ENCODE measurements at regions not wholly inside any gene's neighbourhood (a gene's known extent, or its start where the extent isn't known, plus 50 kb on each side); places are given as distances from the start of the nearest gene placed in this dataset.

DNA sequence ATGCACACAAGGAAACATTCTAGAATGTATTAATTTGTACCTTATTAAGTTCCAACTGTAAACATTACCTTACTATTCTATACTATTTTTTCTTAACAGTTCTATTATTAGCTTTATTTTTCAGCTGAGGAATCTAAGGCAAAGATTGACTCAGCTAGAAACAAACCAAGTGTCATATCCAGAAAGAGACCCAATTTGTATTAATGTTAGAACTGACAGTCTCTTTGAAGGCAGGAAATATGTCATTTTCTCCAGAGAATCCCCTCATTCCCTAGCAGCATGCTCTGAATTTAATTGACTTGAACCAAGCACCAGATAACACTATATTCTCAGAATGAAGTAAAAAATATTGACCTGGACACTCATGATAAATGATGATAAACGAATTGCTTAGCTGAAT, 81.4 kb upstream of the PLPPR5 start:
- H3K27ac ChIP-seq (ENCODE audit: insufficient read length, low read depth, low read length) = no peak overlapping the region
- H3K56ac ChIP-seq (ENCODE audit: insufficient read length, low read depth, low read length) = no peak overlapping the region
- H4K8ac ChIP-seq (replicated peaks; ENCODE audit: insufficient read length, low read depth, low read length) = no peak overlapping the region
- no peak overlapping the region for H2BK5ac ChIP-seq (ENCODE audit: insufficient read length, low read length)
- H3K27ac Mint-ChIP-seq = no peak overlapping the region
- TF ChIP-seq, protein P1, sequence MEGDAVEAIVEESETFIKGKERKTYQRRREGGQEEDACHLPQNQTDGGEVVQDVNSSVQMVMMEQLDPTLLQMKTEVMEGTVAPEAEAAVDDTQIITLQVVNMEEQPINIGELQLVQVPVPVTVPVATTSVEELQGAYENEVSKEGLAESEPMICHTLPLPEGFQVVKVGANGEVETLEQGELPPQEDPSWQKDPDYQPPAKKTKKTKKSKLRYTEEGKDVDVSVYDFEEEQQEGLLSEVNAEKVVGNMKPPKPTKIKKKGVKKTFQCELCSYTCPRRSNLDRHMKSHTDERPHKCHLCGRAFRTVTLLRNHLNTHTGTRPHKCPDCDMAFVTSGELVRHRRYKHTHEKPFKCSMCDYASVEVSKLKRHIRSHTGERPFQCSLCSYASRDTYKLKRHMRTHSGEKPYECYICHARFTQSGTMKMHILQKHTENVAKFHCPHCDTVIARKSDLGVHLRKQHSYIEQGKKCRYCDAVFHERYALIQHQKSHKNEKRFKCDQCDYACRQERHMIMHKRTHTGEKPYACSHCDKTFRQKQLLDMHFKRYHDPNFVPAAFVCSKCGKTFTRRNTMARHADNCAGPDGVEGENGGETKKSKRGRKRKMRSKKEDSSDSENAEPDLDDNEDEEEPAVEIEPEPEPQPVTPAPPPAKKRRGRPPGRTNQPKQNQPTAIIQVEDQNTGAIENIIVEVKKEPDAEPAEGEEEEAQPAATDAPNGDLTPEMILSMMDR (conservative IDR thresholded peaks at IDR 0.05) = no peak
- no peaks in the 10 kb centered on the region for H3K79me1 ChIP-seq (ENCODE audit: insufficient read depth, low read depth, low read length, poor library complexity, severe bottlenecking)
- H3K23ac ChIP-seq (ENCODE audit: insufficient read length, low read depth, low read length) = no peak overlapping the region
- no peak overlapping the region for H3K4ac ChIP-seq (ENCODE audit: low read depth, low read length)
- H2BK20ac ChIP-seq (ENCODE audit: low read depth, low read length, poor library complexity, severe bottlenecking) = no peak overlapping the region
- WGBS (ENCODE audit: extremely low coverage, insufficient read length, low lambda C conversion rate) = no CpG with 5 or more reads among the region's 1 CpG
- H3K23me2 ChIP-seq (ENCODE audit: insufficient read length, low read depth, low read length, poor library complexity, severe bottlenecking) = no peaks in the 10 kb centered on the region
- H2BK120ac ChIP-seq (ENCODE audit: low read depth, low read length, poor library complexity, severe bottlenecking) = no peak overlapping the region
- H2BK15ac ChIP-seq (ENCODE audit: low read depth, low read length) = no peak overlapping the region
- no peak overlapping the region for H4K5ac ChIP-seq (ENCODE audit: insufficient read length, low read depth, low read length)
- H3K27me3 ChIP-seq (ENCODE audit: insufficient read depth, low read length) = no peaks in the 10 kb centered on the region
- no peak overlapping the region for H2AFZ ChIP-seq (ENCODE audit: low read length)
- no peak overlapping the region for H4K91ac ChIP-seq (ENCODE audit: insufficient read length, low read depth, low read length)
- no peaks in the 10 kb centered on the region; a peak in 1 of 7 replicates for H3K36me3 Mint-ChIP-seq (ENCODE audit: insufficient read depth in 1 of 3, low read depth in 3 of 3)
- H3K4me1 Mint-ChIP-seq = no peaks in the 10 kb centered on the region
- H3K79me2 ChIP-seq (ENCODE audit: insufficient read depth, low read length) = no peaks in the 10 kb centered on the region
- H2AK5ac ChIP-seq (ENCODE audit: insufficient read length, low read length) = no peak overlapping the region
- no peak overlapping the region for H2BK12ac ChIP-seq (ENCODE audit: insufficient read length, low read depth, low read length)
- no peak for DNase-seq
- no peak overlapping the region for H3T11ph ChIP-seq (ENCODE audit: low read length)
- no peaks in the 10 kb centered on the region; a peak in 2 of 5 replicates for H3K9me3 Mint-ChIP-seq
- no peak overlapping the region for H3K9ac ChIP-seq (ENCODE audit: extremely low read depth, insufficient read length, low read length)
- H3K4me3 Mint-ChIP-seq = no peak overlapping the region
- H3K4me2 ChIP-seq (ENCODE audit: insufficient read depth, insufficient read length, low read length) = no peak overlapping the region
- no peaks in the 10 kb centered on the region for H3K9me3 ChIP-seq (ENCODE audit: control insufficient read depth, low read depth, low read length)
- no peak overlapping the region for H3K18ac ChIP-seq (ENCODE audit: insufficient read length, low read depth, low read length)
- no peaks in the 10 kb centered on the region for H3K4me1 ChIP-seq (ENCODE audit: insufficient read depth, low read length)
- H3K27me3 Mint-ChIP-seq (ENCODE audit: low read depth) = no peaks in the 10 kb centered on the region
- H3K14ac ChIP-seq (ENCODE audit: insufficient read depth, low read length) = no peak overlapping the region
- no peaks in the 10 kb centered on the region for H4K20me1 ChIP-seq (ENCODE audit: control insufficient read depth, insufficient read depth, insufficient read length)

All from H9 (cell line).